Skeletal muscle tissue (tissue), 3 donors: ENCODE measurements at regions not wholly inside any gene's neighbourhood (a gene's known extent, or its start where the extent isn't known, plus 50 kb on each side); places are given as distances from the start of the nearest gene placed in this dataset.
"Not testable (repeated sequence)": the region's sequence is repeated elsewhere in the genome, so short reads cannot be mapped to it uniquely, and the experiment has no call there.

Source experiments
- H3K27ac ChIP-seq: one replicate; pipeline ENCODE4 v1.7.0; 2013; ENCODE audit warnings: mild to moderate bottlenecking, low read depth, low read length, inconsistent platforms
- H3K27me3 ChIP-seq, 3 donors: one replicate each; pipeline ENCODE4 v1.7.0; 2013; ENCODE audit warnings: low read length in 3 of 3; ENCODE audit not compliant: control insufficient read depth in 3 of 3, insufficient read depth in 3 of 3
- H3K36me3 ChIP-seq, 3 donors: one replicate each; pipeline ENCODE4 v1.7.0; 2013; ENCODE audit warnings: low read length in 3 of 3; ENCODE audit not compliant: control insufficient read depth in 3 of 3, insufficient read depth in 3 of 3
- H3K4me1 ChIP-seq, 3 donors: one replicate each; pipeline ENCODE4 v1.7.0; 2013; ENCODE audit warnings: low read length in 3 of 3, mild to moderate bottlenecking in 3 of 3; ENCODE audit not compliant: control insufficient read depth in 3 of 3, insufficient read depth in 3 of 3
- H3K4me3 ChIP-seq, 3 donors: one replicate each; pipeline ENCODE4 v1.7.0; 2013; ENCODE audit warnings: low read length in 3 of 3
- H3K9ac ChIP-seq, 3 donors: one replicate each; pipeline ENCODE4 v1.7.0; 2013; ENCODE audit warnings: low read length in 3 of 3, mild to moderate bottlenecking in 3 of 3, moderate library complexity in 2 of 3, low read depth in 1 of 3
- H3K9me3 ChIP-seq, 3 donors: one replicate each; pipeline ENCODE4 v1.7.0; 2013; ENCODE audit warnings: low read length in 3 of 3; ENCODE audit not compliant: control insufficient read depth in 3 of 3
- donor health status: Osteomylitis.

- no peak overlapping the region for H3K4me3 ChIP-seq
- no peaks in the 10 kb centered on the region for H3K27me3 ChIP-seq
- no peaks in the 10 kb centered on the region for H3K36me3 ChIP-seq
- H3K9me3 ChIP-seq, result no peaks in the 10 kb centered on the region
- H3K9ac ChIP-seq, result no peak overlapping the region
- H3K27ac ChIP-seq, result no peak overlapping the region
- H3K4me1 ChIP-seq, result no peaks in the 10 kb centered on the region
Observed at GRCh38 chr1:57549300-57549699, 125.4 kb upstream of the DAB1 start.

DNA sequence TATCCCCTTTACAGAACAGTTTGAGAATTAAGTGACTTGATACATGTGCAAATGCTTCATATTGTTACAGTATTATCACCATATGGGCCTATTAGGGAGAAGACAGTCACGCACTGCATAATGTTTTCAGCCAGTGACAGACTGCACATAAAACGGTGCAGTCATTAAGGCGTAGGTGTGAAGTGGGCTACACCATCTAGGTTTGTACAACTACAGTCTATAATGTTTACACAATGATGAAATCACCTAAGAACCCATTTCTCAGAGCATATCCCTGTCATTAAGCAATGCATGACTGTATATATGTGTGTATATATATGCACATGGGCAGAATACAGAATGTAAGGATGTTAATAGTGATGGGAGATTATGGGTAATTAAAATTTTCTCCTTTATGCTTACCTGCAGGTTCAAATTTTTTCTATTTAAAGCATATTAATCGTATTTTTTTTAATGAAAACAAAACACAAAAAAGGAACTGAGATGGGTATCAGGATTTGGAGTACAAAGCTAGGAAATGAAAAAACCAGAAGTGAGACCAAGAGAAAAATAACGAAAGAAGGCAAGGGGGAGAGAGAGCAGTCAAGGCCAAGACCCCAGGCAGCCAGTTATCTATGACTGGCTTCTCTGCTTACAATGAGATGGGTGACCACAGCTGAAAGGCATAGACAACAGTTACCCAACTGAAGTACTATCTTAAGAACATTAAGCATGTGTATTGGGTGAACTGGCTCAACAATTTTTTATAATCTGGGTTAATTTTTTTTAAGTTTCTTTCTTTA is 122.9 kb upstream of the DAB1 start:
- Histone ChIP-seq H3K4me3 (no peak overlapping the region), H3K27me3 (no peaks in the 10 kb centered on the region), H3K9ac (no peak overlapping the region), H3K9me3 (no peaks in the 10 kb centered on the region), H3K4me1 (no peaks in the 10 kb centered on the region), H3K36me3 (no peaks in the 10 kb centered on the region), H3K27ac (no peak overlapping the region)

- Histone ChIP-seq H3K27ac (no peak overlapping the region), H3K9me3 (no peaks in the 10 kb centered on the region), H3K9ac (no peak overlapping the region)
Observed at GRCh38 chr1:57544345-57544744, 120.5 kb upstream of the DAB1 start.

GRCh38 chr1:57536749-57537423 is 113.0 kb upstream of the DAB1 start:
- H3K4me3 ChIP-seq, result no peak overlapping the region
- H3K9me3 ChIP-seq, result no peaks in the 10 kb centered on the region
- no peak overlapping the region for H3K27ac ChIP-seq
- H3K36me3 ChIP-seq, result no peaks in the 10 kb centered on the region
- H3K4me1 ChIP-seq, result peaks cover 4 to 7% (median 6%) of the 10 kb centered on the region in 3 donors
- H3K27me3 ChIP-seq, result no peaks in the 10 kb centered on the region
- H3K9ac ChIP-seq, result no peak overlapping the region

More at GRCh38 chr1:57544345-57544744, 120.5 kb upstream of the DAB1 start:
- H3K4me1 ChIP-seq, result no peaks in the 10 kb centered on the region
- H3K4me3 ChIP-seq, result no peak overlapping the region
- no peaks in the 10 kb centered on the region for H3K27me3 ChIP-seq
- H3K36me3 ChIP-seq, result no peaks in the 10 kb centered on the region

GRCh38 chr1:57532299-57532698 is 108.4 kb upstream of the DAB1 start:
- Histone ChIP-seq H3K27me3 (no peaks in the 10 kb centered on the region), H3K27ac (no peak overlapping the region), H3K9ac (no peak overlapping the region), H3K4me3 (no peak overlapping the region), H3K36me3 (no peaks in the 10 kb centered on the region), H3K4me1 (peaks cover 0 to 6% (median 0%) of the 10 kb centered on the region in 3 donors), H3K9me3 (no peaks in the 10 kb centered on the region)

GRCh38 chr1:57530911-57531260 is 107.0 kb upstream of the DAB1 start:
- H3K27me3 ChIP-seq, H3K27ac ChIP-seq, H3K4me1 ChIP-seq, H3K9me3 ChIP-seq, H3K9ac ChIP-seq, H3K4me3 ChIP-seq, H3K36me3 ChIP-seq: not testable (repeated sequence)

- H3K9ac ChIP-seq, result no peak overlapping the region
Observed at GRCh38 chr1:57530206-57530910, 106.5 kb upstream of the DAB1 start.

GRCh38 chr1:57522575-57522974 is 98.7 kb upstream of the DAB1 start:
- H3K27me3 ChIP-seq, result no peaks in the 10 kb centered on the region
- H3K4me1 ChIP-seq, result no peaks in the 10 kb centered on the region
- H3K9ac ChIP-seq, result no peak overlapping the region
- no peaks in the 10 kb centered on the region for H3K9me3 ChIP-seq
- no peak overlapping the region for H3K4me3 ChIP-seq
- H3K27ac ChIP-seq, result no peak overlapping the region
- no peaks in the 10 kb centered on the region for H3K36me3 ChIP-seq

More at GRCh38 chr1:57530206-57530910, 106.5 kb upstream of the DAB1 start:
- Histone ChIP-seq H3K9me3 (no peaks in the 10 kb centered on the region), H3K27ac (no peak overlapping the region), H3K36me3 (no peaks in the 10 kb centered on the region), H3K4me3 (no peak overlapping the region), H3K27me3 (no peaks in the 10 kb centered on the region), H3K4me1 (no peaks in the 10 kb centered on the region)

DNA sequence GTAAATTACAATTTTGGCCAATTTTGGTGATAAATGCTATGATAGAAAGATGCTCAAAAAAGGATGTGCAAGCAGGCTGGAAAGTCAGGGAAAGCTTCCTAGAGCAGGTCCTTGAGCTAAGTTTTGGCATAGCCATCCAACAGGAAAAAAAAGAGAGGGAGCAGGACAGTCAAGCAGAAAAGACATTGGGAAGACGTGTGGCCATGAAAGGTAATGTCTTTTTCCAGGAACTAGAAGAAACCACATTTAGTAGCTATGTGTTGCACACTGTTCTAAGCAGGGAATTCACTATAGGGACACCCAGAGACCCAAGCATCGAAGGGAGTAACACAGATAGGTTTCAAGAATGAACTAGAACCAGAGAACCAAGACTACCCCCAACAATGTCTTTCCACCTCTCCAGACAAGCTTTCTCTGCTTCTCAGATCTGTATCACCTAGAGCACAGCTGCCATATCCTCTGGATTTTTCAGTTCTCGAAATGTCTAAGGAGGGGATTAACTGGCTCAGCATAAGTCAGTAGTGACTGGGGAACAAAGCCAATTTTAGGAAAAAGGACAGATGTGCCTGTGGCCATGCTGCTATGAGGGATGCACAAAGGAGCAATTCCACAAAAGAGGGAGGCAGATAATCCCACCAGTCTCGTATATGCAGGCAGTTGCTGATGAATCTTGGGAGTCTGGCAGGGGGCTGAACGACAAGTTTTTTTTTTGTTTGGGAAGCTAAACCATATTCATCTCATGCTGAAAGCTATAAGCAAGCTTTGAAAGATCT is 97.1 kb upstream of the DAB1 start:
- H3K36me3 ChIP-seq, result no peaks in the 10 kb centered on the region
- no peaks in the 10 kb centered on the region for H3K27me3 ChIP-seq
- no peak overlapping the region for H3K4me3 ChIP-seq
- H3K9ac ChIP-seq, result no peak overlapping the region
- no peaks in the 10 kb centered on the region for H3K4me1 ChIP-seq
- H3K27ac ChIP-seq, result no peak overlapping the region
- no peaks in the 10 kb centered on the region for H3K9me3 ChIP-seq
